ENCODE measurements at regions not wholly inside any gene's neighbourhood (a gene's known extent, or its start where the extent isn't known, plus 50 kb on each side); places are given as distances from the start of the nearest gene placed in this dataset.

DNA sequence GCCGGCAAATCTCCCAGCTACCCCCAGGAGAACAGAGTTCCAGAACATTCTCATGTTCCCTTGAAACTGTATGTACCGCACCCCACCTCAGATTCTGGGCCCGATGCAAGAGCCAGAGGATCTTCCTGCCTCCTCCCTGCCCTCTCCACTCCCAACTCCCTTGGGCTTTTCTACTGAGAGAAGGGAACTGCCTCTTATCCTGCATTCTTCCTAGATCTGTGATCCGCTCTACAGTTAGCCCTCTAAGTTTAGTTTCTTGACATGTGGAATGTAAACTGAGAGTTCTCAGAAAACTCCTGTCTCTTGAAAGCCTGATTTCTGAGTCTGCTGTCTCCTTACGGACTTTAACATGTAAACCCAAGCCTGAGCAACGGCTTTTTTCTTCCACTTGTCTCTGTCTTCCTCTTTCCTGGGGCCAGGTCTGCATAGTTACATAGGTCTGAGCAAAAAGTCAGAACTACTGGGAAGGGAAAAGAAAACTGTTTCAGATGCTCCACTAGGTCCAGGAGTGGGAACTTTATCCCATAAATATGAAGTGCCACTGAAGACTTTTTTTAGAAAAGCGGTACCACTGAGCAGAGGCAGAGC is 86.5 kb upstream of the TNFAIP3 start:
- no peak for TF ChIP-seq POLR2A (IDR thresholded peaks at IDR 0.05; ENCODE audit: low read depth, low read length)
- TF ChIP-seq POLR2AphosphoS5 (IDR thresholded peaks at IDR 0.05; ENCODE audit: low read depth, low read length) = no peak
- no peak for TF ChIP-seq TAF1 (IDR thresholded peaks at IDR 0.05; ENCODE audit: borderline replicate concordance, low read depth, low read length)
